ENCODE measurements at regions not wholly inside any gene's neighbourhood (a gene's known extent, or its start where the extent isn't known, plus 50 kb on each side); places are given as distances from the start of the nearest gene placed in this dataset.

DNA sequence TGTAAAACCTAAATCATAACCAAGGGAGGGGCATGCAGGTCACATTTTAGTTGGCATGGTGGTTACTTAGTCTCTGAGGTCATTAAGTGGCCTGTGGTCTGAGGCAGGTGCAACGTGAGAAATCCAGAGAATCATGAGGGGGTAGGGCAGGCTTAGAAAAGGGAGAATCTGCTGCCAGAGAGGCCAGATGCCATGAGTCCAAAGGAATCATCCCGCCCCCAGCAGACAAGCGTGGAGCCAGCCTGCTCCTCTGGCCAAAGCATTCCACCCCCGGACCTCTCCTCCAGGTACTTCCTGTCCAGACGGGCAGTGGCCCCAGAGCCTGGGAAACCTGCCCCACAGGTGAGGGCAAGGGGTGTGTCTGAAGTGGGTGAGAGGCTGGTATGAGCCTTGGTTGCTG, 196.4 kb upstream of the ZNF32 start:
- TF ChIP-seq POLR2AphosphoS5 (IDR thresholded peaks at IDR 0.05) (no peak), POLR2A (IDR thresholded peaks at IDR 0.05) (no peak)
